Neural crest cell (in vitro differentiated cells): ENCODE measurements at regions not wholly inside any gene's neighbourhood (a gene's known extent, or its start where the extent isn't known, plus 50 kb on each side); places are given as distances from the start of the nearest gene placed in this dataset.

Experiments used
- DNase-seq: peaks from one replicate; pipeline ENCODE4 v3.0.0; 2021; ENCODE audit warnings: low read depth, mixed read lengths, low spot score
- H3K27ac Mint-ChIP-seq: one replicate; pipeline ENCODE4 v1.8.0; 2021; ENCODE audit warnings: mild to moderate bottlenecking, mixed read lengths; ENCODE audit not compliant: unreplicated experiment
- H3K27me3 Mint-ChIP-seq: 2 replicates; pipeline ENCODE4 v1.8.0; 2021; ENCODE audit warnings: low read depth, mild to moderate bottlenecking, mixed read lengths
- H3K36me3 Mint-ChIP-seq: 2 replicates; pipeline ENCODE4 v1.8.0; 2021; ENCODE audit warnings: low read depth, mild to moderate bottlenecking, mixed read lengths
- H3K4me1 Mint-ChIP-seq: 2 replicates; pipeline ENCODE4 v1.8.0; 2021; ENCODE audit warnings: mixed read lengths
- H3K4me3 Mint-ChIP-seq: one replicate; pipeline ENCODE4 v1.8.0; 2021; ENCODE audit warnings: mild to moderate bottlenecking, mixed read lengths
- H3K9me3 Mint-ChIP-seq: 2 replicates; pipeline ENCODE4 v1.8.0; 2021; ENCODE audit warnings: mixed read lengths
- CTCF ChIP-seq: fragments of 200-600 bp; sonication (generic); conservative IDR thresholded peaks from 2 replicates; pipeline ENCODE4 v1.5.0; 2021; ENCODE audit warnings: antibody characterized with exemption, mild to moderate bottlenecking

GRCh38 chr18:67813380-67814028, 297.0 kb upstream of the DSEL start:
- no peak for TF ChIP-seq CTCF
- DNase-seq, result no peak
- no peaks in the 10 kb centered on the region for H3K9me3 Mint-ChIP-seq
- no peaks in the 10 kb centered on the region for H3K36me3 Mint-ChIP-seq
- H3K4me3 Mint-ChIP-seq, result no peak overlapping the region
- no peak overlapping the region for H3K27ac Mint-ChIP-seq
- H3K4me1 Mint-ChIP-seq, result no peaks in the 10 kb centered on the region
- H3K27me3 Mint-ChIP-seq, result no peaks in the 10 kb centered on the region

DNA sequence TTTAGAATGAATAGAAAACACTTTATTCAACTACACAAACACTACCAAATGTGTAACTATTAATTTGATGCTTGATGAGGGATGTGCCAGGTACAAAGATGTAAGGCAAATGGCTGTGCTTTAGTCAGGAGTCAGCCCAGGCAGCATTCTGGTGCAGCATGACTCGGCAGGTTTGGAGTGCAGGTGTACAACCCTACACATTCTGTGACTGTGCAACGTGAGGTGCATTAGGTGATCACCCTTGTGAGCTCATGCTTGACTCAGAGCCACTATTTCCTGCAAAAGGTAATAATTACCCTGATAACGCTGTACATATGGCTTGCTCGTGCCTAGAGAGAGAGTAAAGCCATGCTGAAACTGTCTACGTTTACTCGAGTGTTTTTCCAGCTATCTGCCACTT, 288.7 kb upstream of the DSEL start:
- no peak for TF ChIP-seq CTCF
- Mint-ChIP-seq H3K4me1 (no peaks in the 10 kb centered on the region), H3K27me3 (no peaks in the 10 kb centered on the region), H3K36me3 (peaks cover 8% of the 10 kb centered on the region), H3K27ac (no peak overlapping the region), H3K4me3 (no peak overlapping the region), H3K9me3 (peaks cover 7% of the 10 kb centered on the region)
- no peak for DNase-seq

- Mint-ChIP-seq H3K27me3 (no peaks in the 10 kb centered on the region), H3K4me1 (no peaks in the 10 kb centered on the region), H3K9me3 (peaks cover 3% of the 10 kb centered on the region), H3K27ac (no peak overlapping the region), H3K36me3 (no peaks in the 10 kb centered on the region), H3K4me3 (no peak overlapping the region)
- no peak for TF ChIP-seq CTCF
- DNase-seq, result no peak
Measured at GRCh38 chr18:67794521-67794920, 278.0 kb upstream of the DSEL start.

DNA sequence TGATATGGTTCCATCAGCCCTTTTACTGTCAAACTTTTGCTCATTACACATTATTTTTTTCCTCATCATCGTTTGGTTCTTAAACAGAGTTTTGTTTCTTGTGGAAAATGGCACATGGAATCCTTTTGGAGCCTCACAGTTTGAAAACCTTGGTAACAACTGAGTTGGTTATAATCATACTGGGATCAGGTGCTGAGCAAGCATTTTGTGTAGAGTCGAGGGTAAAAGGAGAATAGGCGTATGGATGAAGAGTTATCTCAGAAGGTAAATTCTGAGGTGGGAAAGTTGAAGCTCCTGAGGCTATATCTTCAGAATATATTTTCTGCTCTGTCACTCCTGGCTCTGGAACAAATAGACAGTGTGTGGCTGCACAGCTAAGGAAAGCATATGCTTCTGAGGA, 274.0 kb upstream of the DSEL start:
- no peak for DNase-seq
- H3K9me3 Mint-ChIP-seq, result peaks cover 3% of the 10 kb centered on the region
- no peak overlapping the region for H3K27ac Mint-ChIP-seq
- TF ChIP-seq CTCF, result no peak
- H3K27me3 Mint-ChIP-seq, result no peaks in the 10 kb centered on the region
- no peak overlapping the region for H3K4me3 Mint-ChIP-seq
- H3K4me1 Mint-ChIP-seq, result no peaks in the 10 kb centered on the region
- no peaks in the 10 kb centered on the region for H3K36me3 Mint-ChIP-seq

- Mint-ChIP-seq H3K9me3 (peaks cover 3% of the 10 kb centered on the region), H3K4me1 (no peaks in the 10 kb centered on the region), H3K27me3 (no peaks in the 10 kb centered on the region), H3K27ac (no peak overlapping the region), H3K4me3 (no peak overlapping the region), H3K36me3 (no peaks in the 10 kb centered on the region)
- no peak for TF ChIP-seq CTCF
- DNase-seq, result no peak
Measured at GRCh38 chr18:67789165-67789545, 272.6 kb upstream of the DSEL start.
